Posterior cingulate gyrus (tissue), 11 donors: ENCODE measurements at regions not wholly inside any gene's neighbourhood (a gene's known extent, or its start where the extent isn't known, plus 50 kb on each side); places are given as distances from the start of the nearest gene placed in this dataset.
A peak's percentile ranks its signal among the peaks of the same experiment; 100 is the strongest.

Source experiments
- DNase-seq, 10 donors: peaks; one replicate each; pipeline versions ENCODE4 v3.0.0 to v3.0.0-alpha.2; 2020 to 2021; ENCODE audit warnings: mixed read lengths in 3 of 10
- intact Hi-C: fragments of 100-400 bp; cut with DNase I; formaldehyde crosslinking; loops from one replicate; pipeline ENCODE4 v1.15.1; 2023

GRCh38 chr10:59558066-59558465 lies 151.6 kb downstream of the SLC16A9 start:
- intact Hi-C loops, result no loop called here
- DNase-seq, result no peak

GRCh38 chr10:59557642-59558041 lies 152.0 kb downstream of the SLC16A9 start:
- no peak for DNase-seq
- intact Hi-C loops, result no loop called here

- no peak for DNase-seq
- intact Hi-C loops, result no loop called here
These were observed 152.6 kb downstream of the SLC16A9 start for GRCh38 chr10:59557052-59557451.

- intact Hi-C loops, result no loop called here
- DNase-seq, result peak in 1 of 10 donors; percentile 52
These were observed 156.3 kb downstream of the SLC16A9 start for GRCh38 chr10:59553162-59553900.

- intact Hi-C loops, result no loop called here
- no peak for DNase-seq
These were observed 159.6 kb downstream of the SLC16A9 start for GRCh38 chr10:59550061-59550460.

- intact Hi-C loops, result no loop called here
- DNase-seq, result no peak
These were observed 171.0 kb downstream of the SLC16A9 start for GRCh38 chr10:59538623-59539022.

GRCh38 chr10:59537501-59537900 lies 172.1 kb downstream of the SLC16A9 start:
- DNase-seq, result no peak
- intact Hi-C loops, result no loop called here

- no peak for DNase-seq
These were observed 173.3 kb downstream of the SLC16A9 start for GRCh38 chr10:59536167-59537014.

GRCh38 chr10:59524348-59524747 lies 162.0 kb upstream of the FAM13C start:
- DNase-seq, result no peak
- intact Hi-C loops, result no loop called here

More at GRCh38 chr10:59536167-59537014, 173.3 kb downstream of the SLC16A9 start:
- intact Hi-C loops, result no loop called here

- no peak for DNase-seq
- intact Hi-C loops, result no loop called here
These were observed 161.5 kb upstream of the FAM13C start for GRCh38 chr10:59523851-59524250.

- DNase-seq, result no peak
- intact Hi-C loops, result no loop called here
These were observed 155.6 kb upstream of the FAM13C start for GRCh38 chr10:59517996-59518395.

- intact Hi-C loops, result no loop called here
- DNase-seq, result no peak
These were observed 155.1 kb upstream of the FAM13C start for GRCh38 chr10:59517341-59517899.

GRCh38 chr10:59513558-59513957 lies 151.2 kb upstream of the FAM13C start:
- intact Hi-C loops, result no loop called here
- DNase-seq, result no peak

- DNase-seq, result no peak
- intact Hi-C loops, result no loop called here
These were observed 150.6 kb upstream of the FAM13C start for GRCh38 chr10:59512951-59513350.

GRCh38 chr10:59508956-59509355 lies 146.6 kb upstream of the FAM13C start:
- intact Hi-C loops, result no loop called here
- no peak for DNase-seq

GRCh38 chr10:59508296-59508695 lies 145.9 kb upstream of the FAM13C start:
- no peak for DNase-seq
- intact Hi-C loops, result no loop called here

GRCh38 chr10:59505926-59506325 lies 143.6 kb upstream of the FAM13C start:
- no peak for DNase-seq
- intact Hi-C loops, result no loop called here

- intact Hi-C loops, result no loop called here
- no peak for DNase-seq
These were observed 137.1 kb upstream of the FAM13C start for GRCh38 chr10:59499460-59499859.

- intact Hi-C loops, result no loop called here
- peak in 1 of 10 donors; percentile 49 for DNase-seq
These were observed 130.7 kb upstream of the FAM13C start for GRCh38 chr10:59493017-59493416.

- DNase-seq, result no peak
- intact Hi-C loops, result no loop called here
These were observed 117.1 kb upstream of the FAM13C start for GRCh38 chr10:59479426-59479825.

GRCh38 chr10:59470570-59470969 lies 108.2 kb upstream of the FAM13C start:
- intact Hi-C loops, result no loop called here

More at GRCh38 chr10:59470570-59470969, 108.2 kb upstream of the FAM13C start:
- no peak for DNase-seq
